Testis (tissue), 2 donors: ENCODE measurements at regions not wholly inside any gene's neighbourhood (a gene's known extent, or its start where the extent isn't known, plus 50 kb on each side); places are given as distances from the start of the nearest gene placed in this dataset.

Experiments used
- DNase-seq: peaks from one replicate; pipeline ENCODE4 v3.0.0-alpha.2; 2019
- H3K27ac ChIP-seq, 2 donors: fragments of 200-600 bp; sonication (generic); one replicate each; pipeline ENCODE4 v1.5.1; 2019
- H3K27me3 ChIP-seq: fragments of 200-600 bp; sonication (generic); one replicate; pipeline ENCODE4 v1.5.1; 2019
- H3K36me3 ChIP-seq: fragments of 200-600 bp; sonication (generic); one replicate; pipeline ENCODE4 v1.5.1; 2017; ENCODE audit warnings: low read depth; ENCODE audit errors: missing control alignments
- H3K4me1 ChIP-seq: fragments of 200-600 bp; sonication (generic); one replicate; pipeline ENCODE4 v1.5.1; 2019
- H3K4me3 ChIP-seq, 2 donors: fragments of 200-600 bp; sonication (generic); one replicate each; pipeline ENCODE4 v1.5.1; 2017 to 2019
- H3K9me3 ChIP-seq: fragments of 200-600 bp; sonication (generic); one replicate; pipeline ENCODE4 v1.5.1; 2017
- CTCF ChIP-seq, 3 experiments: fragments of 450-650 bp in 2 of 3; fragments of 200-600 bp in 1 of 3; sonication (generic) in 1 of 3; IDR thresholded peaks; one replicate each; pipeline ENCODE4 v1.5.1; 2016 to 2019; ENCODE audit warnings: antibody characterized with exemption in 3 of 3, mild to moderate bottlenecking in 2 of 3, moderate library complexity in 1 of 3
- POLR2A ChIP-seq: fragments of 450-650 bp; IDR thresholded peaks from one replicate; pipeline ENCODE4 v1.6.1; 2017; ENCODE audit warnings: antibody characterized with exemption, mild to moderate bottlenecking, moderate library complexity
- WGBS, 2 donors: methylation state at CpG; one replicate each; pipeline ENCODE4 v1.1.5; 2018; 5-methylcytosine and 5-hydroxymethylcytosine counted together
- intact Hi-C: fragments of 100-400 bp; cut with DNase I; formaldehyde crosslinking; loops from one replicate; pipeline ENCODE4 v1.15.1; 2023; ENCODE audit warnings: low total_unique reads

GRCh38 chr5:144864118-144864517 is 693.4 kb downstream of the KCTD16 start:
- H3K4me3 ChIP-seq, result no peak overlapping the region
- no peak overlapping the region for H3K27ac ChIP-seq
- intact Hi-C loops, result no loop called here
- H3K4me1 ChIP-seq, result no peaks in the 10 kb centered on the region
- TF ChIP-seq POLR2A, result no peak
- TF ChIP-seq CTCF (IDR thresholded peaks at IDR 0.05), result no peak
- no peaks in the 10 kb centered on the region for H3K36me3 ChIP-seq
- H3K9me3 ChIP-seq, result no peaks in the 10 kb centered on the region
- DNase-seq, result no peak
- H3K27me3 ChIP-seq, result no peaks in the 10 kb centered on the region

- intact Hi-C loops, result no loop called here
- Histone ChIP-seq H3K27ac (no peak overlapping the region), H3K27me3 (no peaks in the 10 kb centered on the region), H3K36me3 (no peaks in the 10 kb centered on the region), H3K4me3 (no peak overlapping the region), H3K9me3 (no peaks in the 10 kb centered on the region), H3K4me1 (no peaks in the 10 kb centered on the region)
- 14 to 25% methylated on average over 1 of the region's 1 CpG for WGBS, 2 donors
- DNase-seq, result no peak
- TF ChIP-seq POLR2A (no peak), CTCF (IDR thresholded peaks at IDR 0.05) (no peak)
These were observed 686.8 kb downstream of the KCTD16 start for GRCh38 chr5:144857454-144857853.

DNA sequence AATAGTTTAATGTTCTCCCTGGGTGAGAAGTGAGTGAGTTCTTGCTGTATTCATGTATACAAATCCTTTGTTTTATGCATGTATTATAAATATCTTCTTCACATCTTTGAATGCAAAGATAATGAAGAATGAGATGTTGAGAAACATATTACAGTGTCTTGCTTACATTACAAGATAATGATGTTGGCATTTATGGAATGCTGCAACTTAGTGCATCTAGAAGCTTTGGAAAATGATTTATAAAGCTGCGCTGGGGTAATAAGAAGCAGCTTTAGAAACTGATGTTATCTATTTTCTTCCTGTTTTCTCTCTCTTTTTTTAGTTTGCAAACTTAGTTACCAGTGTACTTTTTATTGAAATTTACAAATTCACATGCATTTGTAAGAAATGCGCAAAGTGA is 673.4 kb downstream of the KCTD16 start:
- Histone ChIP-seq H3K27ac (no peak overlapping the region), H3K9me3 (no peaks in the 10 kb centered on the region), H3K36me3 (no peaks in the 10 kb centered on the region), H3K4me1 (no peaks in the 10 kb centered on the region), H3K4me3 (no peak overlapping the region), H3K27me3 (no peaks in the 10 kb centered on the region)
- TF ChIP-seq POLR2A, result no peak
- no peak for TF ChIP-seq CTCF (IDR thresholded peaks at IDR 0.05)
- no peak for DNase-seq
- intact Hi-C loops, result no loop called here
- WGBS, 2 donors, result 77 to 85% methylated on average over 2 of the region's 2 CpGs

GRCh38 chr5:144832416-144832815 is 661.7 kb downstream of the KCTD16 start:
- intact Hi-C loops, result no loop called here
- Histone ChIP-seq H3K36me3 (no peaks in the 10 kb centered on the region), H3K27ac (no peak overlapping the region), H3K27me3 (no peaks in the 10 kb centered on the region), H3K4me1 (no peaks in the 10 kb centered on the region), H3K9me3 (no peaks in the 10 kb centered on the region), H3K4me3 (no peak overlapping the region)
- no peak for DNase-seq
- TF ChIP-seq CTCF (IDR thresholded peaks at IDR 0.05) (no peak), POLR2A (no peak)

DNA sequence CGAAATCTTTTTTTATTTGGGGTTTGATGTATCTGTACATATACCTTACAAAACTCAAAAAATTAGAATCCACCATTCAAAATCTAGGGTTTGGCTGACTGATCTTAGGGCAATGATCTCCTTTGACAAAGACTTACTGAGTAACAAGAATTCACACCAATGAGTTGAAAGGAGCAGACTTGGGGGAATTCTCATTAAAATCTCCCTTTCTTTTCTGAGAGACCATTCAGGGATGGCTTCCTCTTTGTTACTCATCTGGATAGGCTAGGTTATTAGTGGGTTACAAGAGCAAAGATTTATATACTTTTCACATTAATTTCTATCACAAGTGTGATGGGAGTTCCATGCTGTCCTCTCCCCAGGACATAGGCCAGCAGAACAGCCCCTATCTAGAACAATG is 661.0 kb downstream of the KCTD16 start:
- Histone ChIP-seq H3K27me3 (no peaks in the 10 kb centered on the region), H3K4me3 (no peak overlapping the region), H3K9me3 (no peaks in the 10 kb centered on the region), H3K27ac (no peak overlapping the region), H3K36me3 (no peaks in the 10 kb centered on the region), H3K4me1 (no peaks in the 10 kb centered on the region)
- TF ChIP-seq CTCF (IDR thresholded peaks at IDR 0.05) (no peak), POLR2A (no peak)
- intact Hi-C loops, result no loop called here
- 91 to 93% methylated on average over 1 of the region's 1 CpG for WGBS, 2 donors
- no peak for DNase-seq
